ENCODE measurements at regions not wholly inside any gene's neighbourhood (a gene's known extent, or its start where the extent isn't known, plus 50 kb on each side); places are given as distances from the start of the nearest gene placed in this dataset.

GRCh38 chr6:1461736-1462135, 72.4 kb downstream of the FOXF2 start:
- H2BK120ac ChIP-seq (ENCODE audit: low read depth, low read length): no peak overlapping the region
- H3K4me1 ChIP-seq (ENCODE audit: control insufficient read depth, insufficient read depth, low read length): no peaks in the 10 kb centered on the region; the same call in 1 of the 2 replicates
- no peak overlapping the region for H4K5ac ChIP-seq (ENCODE audit: low read depth, low read length)
- no peaks in the 10 kb centered on the region for H4K20me1 ChIP-seq (ENCODE audit: insufficient read depth, low read length)
- intact Hi-C loops (cut with micrococcal nuclease) (no loop called here), in situ Hi-C loops (cut with MboI; ENCODE audit: low sequenced_read_pairs) (no loop called here), dilution Hi-C loops (cut with HindIII; ENCODE audit: low sequenced_read_pairs, unreplicated experiment) (no loop called here)
- WGBS, 2 experiments (ENCODE audit: extremely low coverage in 2 of 2, insufficient read length in 1 of 2): 100% methylated on average over 1 of the region's 3 CpGs; no CpG with 5 or more reads in 1 of the 2 experiments
- no peak overlapping the region for H2BK20ac ChIP-seq (ENCODE audit: low read depth, low read length)
- H4K91ac ChIP-seq (ENCODE audit: insufficient read depth, low read depth, low read length): no peak overlapping the region
- H3K23ac ChIP-seq (ENCODE audit: low read depth, low read length): no peak overlapping the region
- H3K4me2 ChIP-seq (ENCODE audit: low read depth, low read length): no peak overlapping the region
- H2AFZ ChIP-seq (replicated peaks; ENCODE audit: low read length, poor library complexity): no peak overlapping the region
- no peak overlapping the region for H4K8ac ChIP-seq (ENCODE audit: low read depth in 2 of 2, low read length in 2 of 2)
- no peak for ATAC-seq (ENCODE audit: low read depth)
- ChIA-PET CTCF (interaction anchor here (0.6 kb wide), 1 partner anchor 1158 kb away, joined by 3 read pairs; no protein-coding TSS in a partner anchor), POLR2A (ENCODE audit: unreplicated experiment) (no interaction called here)
- no peak overlapping the region for H3K4me3 ChIP-seq (ENCODE audit: insufficient read depth, low read depth, low read length)
- H3K9me1 ChIP-seq (ENCODE audit: insufficient read depth, low read length): no peaks in the 10 kb centered on the region
- no peak overlapping the region for H3K27ac ChIP-seq (ENCODE audit: insufficient read depth, low read length)
- peaks cover 3% of the 10 kb centered on the region for H3K27me3 ChIP-seq (ENCODE audit: control insufficient read depth, insufficient read depth, low read length)
- no peak overlapping the region for H2BK5ac ChIP-seq (ENCODE audit: low read depth, low read length, poor library complexity, severe bottlenecking)
- no peak overlapping the region for H2AK5ac ChIP-seq (ENCODE audit: low read depth, low read length)
- H3K9ac ChIP-seq (ENCODE audit: low read depth, low read length): no peak overlapping the region
- no peak for DNase-seq
- no peak overlapping the region for H2AK9ac ChIP-seq (replicated peaks; ENCODE audit: low read depth, low read length, poor library complexity)
- no peaks in the 10 kb centered on the region for H3K79me1 ChIP-seq (ENCODE audit: low read depth in 1 of 2, low read length in 2 of 2)
- no peak overlapping the region for H3K14ac ChIP-seq (replicated peaks; ENCODE audit: low read depth, low read length)
- H3K36me3 ChIP-seq (ENCODE audit: control insufficient read depth, insufficient read depth, low read length): no peaks in the 10 kb centered on the region
- TF ChIP-seq CTCF (conservative IDR thresholded peaks at IDR 0.05; ENCODE audit: low read depth, low read length): no peak
- TF ChIP-seq RCOR1 (IDR thresholded peaks at IDR 0.05; ENCODE audit: insufficient replicate concordance, low read length): no peak
- TF ChIP-seq RFX5 (IDR thresholded peaks at IDR 0.05; ENCODE audit: low read depth, low read length): no peak
- no peak for TF ChIP-seq CHD1 (IDR thresholded peaks at IDR 0.05; ENCODE audit: low read depth, low read length)
- TF ChIP-seq USF2 (IDR thresholded peaks at IDR 0.05; ENCODE audit: low read depth, low read length): no peak
- TF ChIP-seq ELK1 (IDR thresholded peaks at IDR 0.05; ENCODE audit: borderline replicate concordance, low read depth, low read length): no peak
- no peak for TF ChIP-seq MAFK (IDR thresholded peaks at IDR 0.05; ENCODE audit: low read depth, low read length)
- TF ChIP-seq RAD21 (IDR thresholded peaks at IDR 0.05; ENCODE audit: low read length): no peak
- TF ChIP-seq NFE2L2 (IDR thresholded peaks at IDR 0.05; ENCODE audit: low read depth, low read length): no peak
- no peak for TF ChIP-seq FOS (IDR thresholded peaks at IDR 0.05; ENCODE audit: low read depth, low read length)
- TF ChIP-seq BHLHE40 (IDR thresholded peaks at IDR 0.05; ENCODE audit: low read depth, low read length): no peak
- TF ChIP-seq POLR2A (IDR thresholded peaks at IDR 0.05; ENCODE audit: low read depth, low read length): no peak
- TF ChIP-seq MAZ (IDR thresholded peaks at IDR 0.05; ENCODE audit: borderline replicate concordance, low read depth, low read length): no peak
- BruUV-seq (replicated peaks): no TSS peak
- no peak overlapping the region for H3K18ac ChIP-seq (ENCODE audit: low read depth, low read length)
- H2BK15ac ChIP-seq (ENCODE audit: low read depth, low read length): no peak overlapping the region
- H3K9me3 ChIP-seq (ENCODE audit: control insufficient read depth, insufficient read depth, low read length): no peaks in the 10 kb centered on the region
- H3K4ac ChIP-seq (ENCODE audit: low read depth, low read length): no peak overlapping the region
- no peak overlapping the region for H3K56ac ChIP-seq (ENCODE audit: extremely low read depth, insufficient read depth, low read length)

Measured in IMR-90 (cell line).